ENCODE measurements at regions not wholly inside any gene's neighbourhood (a gene's known extent, or its start where the extent isn't known, plus 50 kb on each side); places are given as distances from the start of the nearest gene placed in this dataset.

- no peak for TF ChIP-seq CTCF (optimal IDR thresholded peaks at IDR 0.05 in 1 of 3, IDR thresholded peaks at IDR 0.05 in 1 of 3, conservative IDR thresholded peaks at IDR 0.05 in 1 of 3; ENCODE audit: extremely low read depth in 1 of 3, insufficient read depth in 2 of 3, low read length in 3 of 3)
- no peak for TF ChIP-seq EZH2 (IDR thresholded peaks at IDR 0.05; ENCODE audit: low read length)
Observed at GRCh38 chr4:37516057-37516775, 170.0 kb downstream of the RELL1 start.
